SKM-1 (cell line): ENCODE measurements at regions not wholly inside any gene's neighbourhood (a gene's known extent, or its start where the extent isn't known, plus 50 kb on each side); places are given as distances from the start of the nearest gene placed in this dataset.

Experiments used
- DNase-seq: peaks from one replicate; lab custom pipeline; 2025; ENCODE audit not compliant: unreplicated experiment; lab: John Stamatoyannopoulos, UW

DNA sequence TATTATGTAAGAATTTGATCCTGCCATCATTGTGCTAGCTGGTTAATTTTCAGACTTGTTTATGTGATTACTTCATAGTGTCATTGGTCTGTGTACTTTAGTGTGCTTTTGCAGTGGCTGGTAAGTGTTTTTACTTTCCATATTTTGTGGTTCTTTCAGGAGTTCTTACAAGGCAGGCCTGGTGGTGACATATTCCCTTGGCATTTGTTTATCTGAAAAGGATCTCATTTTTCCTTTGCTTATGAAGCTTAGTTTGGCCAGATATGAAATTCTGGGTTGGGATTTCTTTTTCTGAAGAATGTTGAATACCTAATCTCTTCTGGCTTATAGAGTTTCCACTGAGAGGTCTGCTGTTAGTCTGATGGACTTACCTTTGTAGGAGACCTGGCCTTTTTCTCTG, 72.8 kb upstream of the MC4R start:
- no peak for DNase-seq

GRCh38 chr18:60446821-60447220, 74.2 kb upstream of the MC4R start:
- DNase-seq = no peak

DNA sequence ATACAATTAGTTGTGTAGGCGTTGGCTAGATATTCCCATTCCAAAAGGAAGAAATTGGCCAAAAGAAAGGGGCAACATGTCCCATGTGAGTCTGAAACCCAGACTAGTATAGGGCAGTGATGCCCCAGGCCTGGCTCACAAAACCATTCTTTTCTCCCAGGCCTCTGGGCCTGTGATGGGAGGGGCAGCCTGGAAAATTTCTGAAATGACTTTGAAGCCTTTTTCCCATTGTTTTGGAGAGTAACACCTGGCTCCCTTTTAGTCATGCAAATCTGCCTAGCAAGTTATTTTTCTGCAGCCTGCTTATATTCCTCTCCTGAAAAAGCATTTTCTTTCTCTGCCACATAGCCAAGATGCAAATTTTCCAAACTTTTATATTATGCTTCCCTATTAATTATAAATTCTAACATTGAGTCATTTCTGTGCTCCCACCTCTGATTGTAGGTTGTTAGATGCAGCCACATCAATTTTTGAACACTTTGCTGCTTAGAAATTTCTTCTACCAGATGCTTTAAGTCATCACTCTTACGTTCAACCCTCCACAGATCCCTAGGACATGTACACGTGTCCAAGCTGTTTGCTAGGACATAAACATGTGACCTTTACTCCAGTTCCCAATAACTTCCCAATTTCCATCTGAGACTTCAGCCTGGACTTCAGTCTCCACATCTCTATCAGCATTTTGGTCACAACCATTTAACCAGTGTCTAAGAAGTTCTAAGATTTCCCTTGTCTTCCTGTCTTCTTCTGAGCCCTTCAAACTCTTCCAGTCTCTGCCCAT, 76.1 kb upstream of the MC4R start:
- DNase-seq = no peak

GRCh38 chr18:60452421-60452820, 79.8 kb upstream of the MC4R start:
- no peak for DNase-seq

DNA sequence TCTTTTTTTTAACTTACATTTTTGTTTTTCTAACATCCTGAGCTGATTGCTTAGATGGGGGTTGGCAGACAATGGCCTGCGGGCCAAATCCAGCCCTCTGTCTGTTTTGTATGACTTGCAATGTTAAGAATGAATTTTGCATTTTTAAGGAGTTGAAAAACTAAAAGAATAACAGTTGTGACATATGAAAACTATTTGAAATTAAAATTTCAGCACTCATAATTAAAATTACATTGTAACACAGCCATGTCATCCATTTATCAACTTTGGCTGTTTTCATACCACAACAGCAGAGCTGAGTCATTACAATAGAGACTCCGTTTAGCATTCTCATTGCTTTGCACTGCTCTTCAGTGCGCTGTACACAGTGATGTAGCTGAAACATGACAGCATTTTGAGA, 94.1 kb upstream of the MC4R start:
- no peak for DNase-seq

DNA sequence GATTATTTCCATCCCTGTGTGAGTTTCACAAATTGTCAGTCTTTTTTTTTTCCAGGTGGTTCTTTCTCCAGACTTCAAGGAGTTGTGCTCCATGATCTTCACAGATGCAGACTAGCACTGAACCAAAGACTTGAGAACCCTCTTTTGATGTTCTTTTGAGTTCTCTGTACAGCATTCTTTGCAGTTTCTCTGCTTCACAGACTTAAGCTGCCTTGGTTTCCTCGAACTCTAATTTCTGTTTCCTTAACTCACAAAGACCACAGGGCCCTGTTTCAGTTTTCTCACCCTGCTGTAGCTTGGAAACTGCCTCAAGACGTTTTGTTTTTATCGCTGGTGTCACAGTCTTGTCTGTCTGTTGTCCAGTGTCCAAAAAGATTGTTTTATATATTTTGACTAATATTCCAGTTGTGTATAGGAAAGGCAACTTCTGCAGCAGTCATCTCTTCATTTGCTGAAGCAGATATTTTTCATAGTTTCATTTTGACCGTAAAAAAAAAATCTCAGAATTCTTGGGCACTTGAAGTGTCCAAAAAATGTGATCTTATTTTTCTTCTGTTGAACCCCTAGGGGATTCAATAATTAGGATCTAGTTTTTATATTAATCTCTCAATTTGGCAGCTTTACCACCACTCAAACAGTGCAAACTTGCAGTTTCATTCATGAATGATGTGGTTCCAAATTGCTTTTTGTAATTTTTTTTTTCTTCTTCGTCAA, 97.0 kb upstream of the MC4R start:
- no peak for DNase-seq

GRCh38 chr18:60471652-60472051, 99.1 kb upstream of the MC4R start:
- DNase-seq = no peak

DNA sequence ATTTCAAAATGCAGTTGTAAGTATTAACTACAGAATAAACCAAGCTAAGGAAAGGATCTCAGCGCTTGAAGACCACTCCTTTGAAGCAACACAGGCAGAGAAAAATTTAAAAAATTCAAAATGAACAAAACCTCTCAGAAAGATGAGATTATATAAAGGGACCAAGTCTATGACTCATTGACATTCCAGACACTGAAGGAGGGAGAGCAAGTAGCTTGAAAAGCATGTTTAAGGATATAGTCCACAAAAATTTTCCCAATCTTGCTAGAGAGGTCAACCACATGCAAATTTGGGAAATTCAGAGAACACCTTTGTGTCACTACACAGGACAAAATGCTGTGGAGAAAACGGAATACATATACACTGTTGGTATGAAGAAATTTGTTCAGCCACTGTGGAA, 112.6 kb upstream of the MC4R start:
- no peak for DNase-seq

DNA sequence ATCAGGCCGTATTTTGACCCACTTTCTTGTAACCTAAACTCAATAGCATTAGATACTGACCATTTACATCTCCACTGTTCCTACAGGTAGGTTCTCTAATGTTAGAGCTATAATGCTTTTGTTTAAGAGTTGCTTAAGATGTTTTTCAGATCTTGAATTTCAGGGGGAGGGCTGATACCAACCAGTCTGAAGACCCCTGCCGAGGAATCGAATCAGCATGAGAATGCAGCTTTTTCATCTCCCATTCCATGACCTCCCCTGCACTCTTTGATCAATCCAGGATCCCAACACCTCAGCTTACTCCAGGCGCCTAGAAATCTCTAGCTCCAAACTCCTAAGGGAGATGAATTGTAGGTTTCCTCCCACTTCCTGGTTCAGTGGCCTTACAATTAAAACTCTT, 120.5 kb upstream of the MC4R start:
- DNase-seq = no peak

DNA sequence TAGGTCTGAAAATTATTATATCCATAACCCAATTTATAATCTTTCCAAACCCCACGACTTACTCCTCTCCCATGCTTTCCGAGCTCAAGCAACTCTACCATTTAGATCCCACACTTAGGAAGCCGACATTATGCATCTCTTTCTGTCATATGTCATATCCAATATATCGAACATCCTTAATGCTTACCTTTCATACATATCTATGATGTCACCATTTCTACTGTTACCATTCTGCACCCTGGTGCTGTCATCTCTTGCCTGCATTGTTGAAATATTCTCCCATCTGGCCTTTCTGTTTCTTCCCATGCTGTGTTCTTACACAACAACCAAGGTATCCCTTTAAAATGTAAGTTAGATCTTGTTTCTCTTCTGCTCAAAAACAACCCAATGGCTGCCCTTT, 127.1 kb upstream of the MC4R start:
- no peak for DNase-seq

GRCh38 chr18:60500960-60501359, 128.4 kb upstream of the MC4R start:
- DNase-seq = no peak

- DNase-seq = no peak
These were observed 130.0 kb upstream of the MC4R start for GRCh38 chr18:60502591-60502990.

DNA sequence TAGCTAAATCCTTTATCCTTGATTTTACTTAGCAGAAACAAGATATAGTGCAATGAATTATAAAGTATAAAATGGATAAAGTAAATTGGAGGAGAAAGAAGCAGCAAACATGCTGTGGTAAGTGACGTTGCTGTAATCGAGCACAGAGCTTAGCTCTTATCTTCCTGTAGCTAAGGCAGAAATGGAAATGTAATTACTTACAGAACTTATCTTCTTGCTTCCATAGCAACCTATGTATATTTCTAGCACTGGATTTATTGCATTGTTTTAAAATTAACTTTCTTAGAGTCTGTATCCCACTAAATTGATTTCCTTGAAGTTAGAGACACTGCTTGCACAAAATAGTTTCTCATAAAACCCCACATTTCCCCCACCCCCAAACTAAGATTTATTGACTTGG, 130.6 kb upstream of the MC4R start:
- no peak for DNase-seq

- no peak for DNase-seq
These were observed 133.6 kb upstream of the MC4R start for GRCh38 chr18:60506190-60506589.

- no peak for DNase-seq
These were observed 134.1 kb upstream of the MC4R start for GRCh38 chr18:60506682-60507081.

- DNase-seq = no peak
These were observed 135.5 kb upstream of the MC4R start for GRCh38 chr18:60508108-60508507.

DNA sequence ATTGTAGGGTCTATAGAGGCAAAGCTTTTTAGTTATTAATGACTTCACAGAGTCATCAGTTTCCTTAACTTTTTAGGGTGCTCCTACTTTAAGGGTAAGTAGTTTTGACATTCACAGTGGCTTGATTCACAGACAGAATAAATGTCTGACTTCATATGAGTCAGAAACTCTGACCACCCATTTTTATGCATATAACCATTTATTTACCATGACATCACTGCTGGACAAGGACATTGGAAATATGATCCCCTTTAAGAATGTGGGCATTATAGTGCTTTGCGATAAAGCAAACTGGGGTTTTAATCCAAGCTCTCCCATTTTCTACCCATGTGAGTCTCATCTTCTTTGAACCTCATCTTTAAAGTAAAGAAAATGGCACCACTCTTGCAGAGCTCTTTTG, 162.0 kb upstream of the MC4R start:
- DNase-seq = no peak

DNA sequence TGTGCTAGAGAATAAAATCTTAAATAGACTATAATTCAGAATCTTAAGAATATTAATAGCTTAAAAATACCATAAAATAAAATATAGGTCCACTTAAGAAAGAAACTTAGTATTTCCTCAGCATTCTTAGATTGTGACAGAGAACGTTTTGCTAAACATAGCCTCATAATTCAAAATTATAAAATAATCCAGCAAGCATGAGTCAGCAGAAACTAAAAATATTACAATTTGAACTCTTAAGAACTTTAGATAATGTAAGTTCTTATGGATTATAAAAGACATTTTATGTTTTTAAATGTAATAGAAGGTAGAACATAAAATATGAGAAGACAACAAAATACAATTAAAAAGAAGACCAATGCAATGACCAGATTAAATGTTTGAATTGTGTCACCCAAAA, 164.5 kb upstream of the MC4R start:
- no peak for DNase-seq

DNA sequence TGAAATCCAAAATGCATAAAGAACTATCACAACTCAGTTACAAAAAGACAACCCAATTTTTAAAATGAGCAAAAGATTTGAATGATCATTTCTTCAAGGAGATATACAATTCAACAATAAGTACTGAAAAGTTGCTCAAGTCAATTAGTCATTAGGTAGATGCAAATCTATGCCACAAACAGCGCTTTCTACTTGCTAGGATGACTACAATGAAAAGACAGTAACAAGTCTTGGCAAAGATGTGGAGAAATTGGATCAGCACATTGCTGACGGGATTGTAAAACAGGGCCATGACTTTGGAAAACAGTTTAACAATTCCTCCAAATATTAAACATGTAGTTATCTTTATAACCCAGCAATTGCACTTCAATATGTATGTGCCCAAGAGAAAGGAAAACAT, 166.3 kb upstream of the MC4R start:
- DNase-seq = no peak

- DNase-seq = no peak
These were observed 169.1 kb upstream of the MC4R start for GRCh38 chr18:60541661-60542060.

DNA sequence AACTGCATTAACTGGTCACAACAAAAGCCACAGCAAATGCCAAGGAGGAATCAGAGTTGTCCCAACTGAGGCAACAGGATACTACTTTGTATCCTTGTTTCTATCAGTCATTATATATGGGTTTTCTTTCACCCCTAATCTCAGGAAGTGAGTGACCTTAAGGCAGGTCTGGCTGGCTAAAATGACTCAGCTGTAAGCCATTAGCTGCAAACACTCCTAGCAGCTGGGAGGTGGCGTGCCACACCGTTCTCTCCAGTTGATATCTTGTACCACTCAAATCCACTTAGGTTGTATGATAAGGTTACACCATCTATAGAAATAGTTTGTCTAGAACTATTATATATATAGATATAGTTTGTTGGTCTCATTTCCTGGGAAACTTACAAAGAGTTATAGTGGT, 171.1 kb upstream of the MC4R start:
- no peak for DNase-seq

- peak; percentile 50 for DNase-seq
These were observed 176.9 kb upstream of the MC4R start for GRCh38 chr18:60549338-60549960.
